Kidney capillary endothelial cell (primary cell): ENCODE measurements at regions not wholly inside any gene's neighbourhood (a gene's known extent, or its start where the extent isn't known, plus 50 kb on each side); places are given as distances from the start of the nearest gene placed in this dataset.

Experiments
- DNase-seq: peaks from one replicate; pipeline ENCODE4 v3.0.0-alpha.2; 2018; ENCODE audit warnings: low spot score

GRCh38 chr13:85091631-85092234 is 707.5 kb downstream of the SLITRK6 start:
- DNase-seq, result no peak

DNA sequence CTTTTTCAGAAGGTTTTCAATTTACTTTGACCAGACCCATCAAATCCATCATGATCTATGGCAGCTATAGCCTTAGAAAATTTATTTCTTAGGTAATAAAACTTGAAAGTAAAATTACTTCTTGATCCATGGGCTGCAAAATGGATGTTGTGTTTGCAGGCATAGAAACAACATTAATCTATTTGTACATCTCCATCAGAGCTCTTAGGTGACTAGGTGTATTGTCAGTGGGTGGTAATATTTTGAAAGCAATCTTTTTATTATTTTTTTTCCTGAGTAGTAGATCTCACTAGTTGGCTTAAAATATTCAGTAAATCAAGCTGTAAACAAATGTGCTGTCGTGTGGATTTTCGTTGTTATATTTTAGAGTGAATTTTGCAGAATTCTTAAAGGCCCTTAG is 710.0 kb downstream of the SLITRK6 start:
- DNase-seq, result no peak

DNA sequence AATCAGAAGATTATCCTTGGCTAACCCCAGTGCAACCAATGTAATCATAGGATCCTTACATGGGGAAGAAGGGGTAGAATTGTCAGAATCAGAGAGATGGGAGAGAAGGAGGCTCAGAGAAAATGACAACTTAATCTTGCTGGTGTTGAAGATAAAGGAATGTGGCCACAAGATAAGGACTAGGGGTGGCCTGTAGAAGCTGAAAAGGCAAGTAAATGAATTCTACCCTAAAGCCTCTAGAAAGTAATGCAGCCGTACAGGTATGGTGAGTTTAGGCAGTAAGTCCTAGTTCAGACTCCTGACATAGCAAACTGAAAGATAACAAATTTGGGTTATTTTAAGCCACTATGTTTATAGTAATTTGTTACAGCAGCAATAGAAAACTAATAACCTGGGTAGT is 718.5 kb downstream of the SLITRK6 start:
- no peak for DNase-seq

DNA sequence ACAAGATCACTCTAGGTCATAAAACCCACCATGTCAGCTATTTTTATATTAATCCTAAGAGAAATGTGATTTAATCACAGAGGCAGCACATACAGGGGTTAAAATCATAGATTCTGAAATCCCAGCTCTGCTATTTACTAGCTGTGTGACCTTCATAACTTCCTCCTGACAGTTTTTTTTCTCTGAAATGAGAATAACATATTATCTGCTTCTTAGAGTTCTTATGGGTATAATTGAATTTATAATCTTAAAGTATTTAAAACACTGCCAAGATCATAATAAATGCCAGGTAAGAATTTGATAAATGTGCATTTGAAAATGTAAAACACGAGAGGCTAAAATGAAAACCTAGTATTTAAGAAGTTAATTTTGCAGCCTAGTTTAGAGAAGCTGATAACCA is 722.9 kb downstream of the SLITRK6 start:
- DNase-seq, result no peak

- no peak for DNase-seq
Measured at GRCh38 chr13:85074543-85075313, 724.5 kb downstream of the SLITRK6 start.

- DNase-seq, result no peak
Measured at GRCh38 chr13:85068231-85068630, 731.0 kb downstream of the SLITRK6 start.

DNA sequence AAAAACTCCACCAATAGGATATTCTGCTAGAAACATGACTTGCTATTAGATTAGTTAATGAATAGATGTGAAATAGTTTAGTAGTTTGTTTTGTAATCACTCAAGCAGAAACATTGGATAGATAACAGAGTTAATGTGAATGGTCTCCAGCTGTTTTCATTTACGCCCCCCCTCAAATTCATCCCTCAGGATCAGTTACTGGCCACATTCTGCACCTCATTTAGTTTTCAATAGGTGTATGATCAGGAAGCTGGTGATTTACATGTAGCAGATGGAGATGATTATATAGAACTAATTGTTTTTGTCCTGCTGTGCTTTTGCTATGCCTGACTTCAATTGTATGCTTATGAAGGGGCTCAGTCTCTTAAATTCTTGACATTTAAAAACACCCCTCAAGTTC is 759.0 kb downstream of the SLITRK6 start:
- no peak for DNase-seq

DNA sequence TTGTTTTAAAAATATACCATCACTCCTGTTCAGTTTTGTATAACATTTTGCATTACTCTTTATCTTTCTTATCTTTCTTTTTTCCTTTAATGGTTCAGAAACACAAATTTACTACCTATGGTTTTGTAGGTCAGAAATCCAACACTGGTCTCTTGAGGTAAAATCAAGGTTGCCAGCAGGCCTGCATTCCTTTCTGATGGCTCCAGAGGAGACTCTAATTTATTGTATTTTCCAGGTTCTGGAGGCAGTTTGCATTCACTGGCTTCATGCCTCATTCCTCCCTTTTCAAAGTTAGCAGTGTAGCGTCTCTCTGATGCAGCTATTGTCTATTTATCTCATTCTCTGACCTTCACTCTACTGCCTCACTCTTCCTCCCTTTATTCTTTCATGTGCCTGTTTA is 767.4 kb downstream of the SLITRK6 start:
- no peak for DNase-seq

GRCh38 chr13:85028035-85028434 is 771.2 kb downstream of the SLITRK6 start:
- DNase-seq, result no peak

DNA sequence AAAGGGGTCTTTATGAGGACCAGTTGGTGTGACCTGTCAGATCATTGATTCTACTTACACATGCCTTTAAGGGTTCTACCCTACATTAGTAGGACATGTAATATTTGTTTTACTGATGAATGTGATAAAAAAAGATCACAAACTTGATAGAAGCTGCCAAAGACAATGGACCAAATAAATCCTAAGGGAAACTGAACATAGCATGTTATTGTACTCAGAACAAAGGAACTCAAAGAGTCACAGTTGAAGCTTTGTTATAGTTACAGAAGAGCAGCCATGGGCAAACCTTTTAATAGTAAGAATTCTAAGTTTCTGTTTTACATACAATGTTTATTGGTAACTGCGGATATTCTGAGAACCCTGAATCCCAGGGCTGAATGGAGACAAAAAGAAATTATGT is 780.1 kb downstream of the SLITRK6 start:
- no peak for DNase-seq

GRCh38 chr13:85013006-85013405 is 786.2 kb downstream of the SLITRK6 start:
- no peak for DNase-seq

- DNase-seq, result no peak
Measured at GRCh38 chr13:85009447-85009846, 789.8 kb downstream of the SLITRK6 start.

- no peak for DNase-seq
Measured at GRCh38 chr13:84999252-84999651, 800.0 kb downstream of the SLITRK6 start.

DNA sequence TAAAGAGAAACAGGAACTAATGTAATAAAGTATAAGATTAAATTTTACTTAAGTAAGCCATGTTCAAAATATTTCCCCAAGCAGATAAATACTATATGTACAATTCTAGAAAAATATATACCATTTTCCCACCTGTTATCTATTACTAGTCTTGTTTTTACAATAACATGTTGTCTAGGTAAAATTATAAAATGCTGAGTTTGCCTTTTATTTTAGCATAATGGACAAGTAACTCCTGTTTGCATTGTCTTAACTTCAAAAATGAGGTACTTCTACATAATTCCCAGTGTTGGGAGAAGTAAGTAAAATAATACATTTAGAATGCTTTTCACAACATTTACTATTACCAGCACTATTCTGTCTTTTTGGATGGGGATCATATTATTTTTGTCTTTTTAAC is 800.5 kb downstream of the SLITRK6 start:
- DNase-seq, result no peak

- DNase-seq, result no peak
Measured at GRCh38 chr13:84997858-84998257, 801.4 kb downstream of the SLITRK6 start.

GRCh38 chr13:84994582-84994981 is 804.6 kb downstream of the SLITRK6 start:
- DNase-seq, result no peak

GRCh38 chr13:84985860-84986259 is 813.4 kb downstream of the SLITRK6 start:
- DNase-seq, result no peak

GRCh38 chr13:84983321-84983720 is 815.9 kb downstream of the SLITRK6 start:
- no peak for DNase-seq

GRCh38 chr13:84980571-84980970 is 818.6 kb downstream of the SLITRK6 start:
- DNase-seq, result no peak

DNA sequence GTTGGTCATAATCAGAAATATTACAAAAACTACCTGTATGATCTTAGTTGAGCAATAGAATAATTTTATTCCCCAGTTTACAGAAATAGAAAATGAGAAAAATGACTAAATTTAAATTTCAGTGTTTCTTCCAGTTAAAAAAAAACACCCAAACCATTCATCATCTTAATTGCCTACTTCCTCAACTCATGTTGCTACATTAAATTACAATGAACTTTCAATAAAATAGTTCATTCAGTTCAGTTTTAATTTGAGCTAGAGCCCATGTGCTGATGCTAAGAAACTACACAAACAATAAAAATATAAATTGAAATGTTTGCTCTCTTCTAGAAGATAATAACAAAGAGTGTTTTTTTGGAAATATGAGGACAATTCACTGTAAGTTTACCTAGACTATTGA is 820.4 kb downstream of the SLITRK6 start:
- DNase-seq, result no peak

DNA sequence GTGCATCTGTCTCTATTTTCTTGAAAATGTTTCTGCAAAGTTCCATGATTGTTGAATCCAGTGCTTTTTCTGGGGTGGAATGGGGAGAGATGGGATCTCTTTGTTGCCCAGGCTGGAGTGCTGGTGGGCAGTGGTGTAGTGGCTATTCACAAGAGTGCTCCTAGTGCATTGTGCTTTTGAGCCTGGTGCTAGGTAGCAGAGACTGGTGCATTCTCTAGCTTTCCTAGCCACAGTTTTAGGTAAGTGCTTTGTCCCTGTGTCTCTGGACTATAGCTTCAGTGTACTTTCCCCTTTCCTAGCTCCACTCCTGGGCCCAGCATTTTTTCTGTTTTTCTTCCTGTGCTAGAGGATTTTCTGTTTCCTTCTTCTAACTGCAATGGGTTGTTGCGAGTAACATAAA is 825.6 kb downstream of the SLITRK6 start:
- no peak for DNase-seq

- DNase-seq, result no peak
Measured at GRCh38 chr13:84972907-84973306, 826.3 kb downstream of the SLITRK6 start.

DNA sequence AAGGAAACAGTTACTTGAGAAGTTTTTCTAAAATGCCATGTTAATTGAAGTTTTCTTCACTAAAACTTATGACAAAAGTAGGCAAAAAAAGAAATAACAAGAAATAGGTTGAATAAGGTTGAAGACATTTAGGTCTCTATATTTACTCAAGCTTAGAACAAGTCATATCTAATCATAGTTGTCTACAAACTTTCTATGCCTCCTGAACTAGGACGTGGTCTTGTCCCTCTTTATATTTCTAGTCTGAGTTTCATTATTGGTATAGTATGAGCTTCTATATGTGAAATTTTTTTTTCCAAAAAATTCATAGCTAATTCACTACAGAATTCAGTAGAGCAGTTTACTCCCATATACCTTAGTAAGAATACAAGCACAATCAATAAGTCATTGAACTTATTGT is 836.4 kb downstream of the SLITRK6 start:
- no peak for DNase-seq

- DNase-seq, result no peak
Measured at GRCh38 chr13:84962141-84962750, 837.0 kb downstream of the SLITRK6 start.
